Astrocyte of the cerebellum (primary cell): ENCODE measurements at regions not wholly inside any gene's neighbourhood (a gene's known extent, or its start where the extent isn't known, plus 50 kb on each side); places are given as distances from the start of the nearest gene placed in this dataset.

ENCODE experiments used
- DNase-seq: peaks from one replicate; pipeline ENCODE4 v3.0.0-alpha.2; 2011; ENCODE audit warnings: low read depth
- H3K4me3 ChIP-seq: 2 replicates; pipeline ENCODE4 v1.5.1; 2011; ENCODE audit warnings: mild to moderate bottlenecking, low read depth, low read length, moderate library complexity
- in situ Hi-C: cut with HindIII; loops from 2 replicates; pipeline ENCODE4 v1.10.0; 2017; ENCODE audit warnings: low sequenced_read_pairs
- TF ChIP-seq, protein P1 (sequence below): IDR thresholded peaks from 2 replicates; pipeline ENCODE4 v1.5.1; 2012; ENCODE audit warnings: low read length, low read depth, moderate library complexity, mild to moderate bottlenecking; ENCODE audit errors: missing control alignments

GRCh38 chrX:8927701-8928100, 106.2 kb downstream of the FAM9B start:
- DNase-seq: no peak
- in situ Hi-C loops: no loop called here
- H3K4me3 ChIP-seq: no peak overlapping the region
- TF ChIP-seq, protein P1, sequence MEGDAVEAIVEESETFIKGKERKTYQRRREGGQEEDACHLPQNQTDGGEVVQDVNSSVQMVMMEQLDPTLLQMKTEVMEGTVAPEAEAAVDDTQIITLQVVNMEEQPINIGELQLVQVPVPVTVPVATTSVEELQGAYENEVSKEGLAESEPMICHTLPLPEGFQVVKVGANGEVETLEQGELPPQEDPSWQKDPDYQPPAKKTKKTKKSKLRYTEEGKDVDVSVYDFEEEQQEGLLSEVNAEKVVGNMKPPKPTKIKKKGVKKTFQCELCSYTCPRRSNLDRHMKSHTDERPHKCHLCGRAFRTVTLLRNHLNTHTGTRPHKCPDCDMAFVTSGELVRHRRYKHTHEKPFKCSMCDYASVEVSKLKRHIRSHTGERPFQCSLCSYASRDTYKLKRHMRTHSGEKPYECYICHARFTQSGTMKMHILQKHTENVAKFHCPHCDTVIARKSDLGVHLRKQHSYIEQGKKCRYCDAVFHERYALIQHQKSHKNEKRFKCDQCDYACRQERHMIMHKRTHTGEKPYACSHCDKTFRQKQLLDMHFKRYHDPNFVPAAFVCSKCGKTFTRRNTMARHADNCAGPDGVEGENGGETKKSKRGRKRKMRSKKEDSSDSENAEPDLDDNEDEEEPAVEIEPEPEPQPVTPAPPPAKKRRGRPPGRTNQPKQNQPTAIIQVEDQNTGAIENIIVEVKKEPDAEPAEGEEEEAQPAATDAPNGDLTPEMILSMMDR: peak; percentile 1

DNA sequence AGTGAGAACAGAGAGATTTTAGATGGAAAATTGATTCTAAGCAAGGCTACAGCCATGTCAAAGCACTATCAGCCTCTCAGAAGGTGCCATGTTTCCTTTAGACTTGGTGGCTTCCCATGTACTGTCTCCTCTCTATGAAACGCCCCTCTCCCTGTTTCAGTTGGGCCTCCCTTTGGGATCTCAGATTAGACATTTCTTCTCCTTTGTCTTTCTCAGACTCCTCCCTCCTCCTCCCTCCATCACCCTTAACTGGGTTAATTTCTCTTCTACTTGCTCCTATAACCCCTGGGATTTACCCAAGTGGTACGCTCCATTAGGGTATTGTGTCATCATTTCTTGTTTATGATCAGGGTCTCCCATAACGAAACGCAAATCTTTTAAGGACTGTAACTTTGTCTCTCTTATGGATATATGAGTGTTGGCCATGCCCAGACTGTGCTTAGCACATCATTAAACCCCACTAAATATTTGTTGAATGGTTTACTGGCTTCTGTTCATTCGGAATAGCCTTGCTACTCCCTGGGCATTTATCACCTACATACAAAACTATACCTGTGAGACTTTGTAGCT, 106.8 kb downstream of the FAM9B start:
- no peak overlapping the region for H3K4me3 ChIP-seq
- in situ Hi-C loops: no loop called here
- TF ChIP-seq, protein P1: no peak
- DNase-seq: no peak

DNA sequence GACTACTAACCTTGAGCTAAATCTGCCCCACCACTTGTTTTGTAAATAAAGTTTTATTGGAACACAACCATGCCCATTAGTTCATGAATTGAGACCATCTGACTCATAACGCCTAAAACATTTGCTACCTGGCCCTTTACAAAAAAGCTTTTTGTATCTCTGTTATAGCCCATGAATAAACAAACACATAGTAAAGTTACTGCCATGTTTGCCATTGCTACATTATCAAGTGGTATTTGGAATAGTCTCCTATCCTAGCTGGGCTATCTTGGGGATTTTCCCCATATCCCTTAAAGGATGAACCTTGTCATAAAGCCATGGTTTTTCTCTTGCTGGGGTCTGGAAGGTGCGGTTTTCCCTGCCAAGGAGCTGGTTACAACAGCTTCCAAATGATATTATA, 112.3 kb downstream of the FAM9B start:
- no peak for DNase-seq
- H3K4me3 ChIP-seq: no peak overlapping the region
- in situ Hi-C loops: no loop called here
- TF ChIP-seq, protein P1: no peak

DNA sequence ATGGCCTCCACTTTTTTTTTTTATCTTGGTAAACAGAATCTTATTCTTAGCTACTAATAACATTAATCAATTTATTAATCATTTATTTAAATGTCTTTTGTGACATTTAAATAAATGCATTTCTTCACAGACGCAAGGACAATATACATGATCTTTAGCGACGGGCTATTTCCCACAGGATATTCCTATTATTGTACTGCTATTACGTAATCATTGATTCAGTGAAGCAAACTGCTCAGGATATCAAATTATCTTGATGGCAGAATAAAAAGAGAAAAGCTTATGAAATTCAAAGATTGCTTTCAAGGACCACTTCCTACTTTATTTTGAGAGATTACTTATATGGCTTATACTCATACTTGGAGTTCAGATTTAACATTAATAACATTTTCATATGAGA, 114.1 kb downstream of the FAM9B start:
- in situ Hi-C loops: no loop called here
- no peak overlapping the region for H3K4me3 ChIP-seq
- TF ChIP-seq, protein P1: no peak
- no peak for DNase-seq

DNA sequence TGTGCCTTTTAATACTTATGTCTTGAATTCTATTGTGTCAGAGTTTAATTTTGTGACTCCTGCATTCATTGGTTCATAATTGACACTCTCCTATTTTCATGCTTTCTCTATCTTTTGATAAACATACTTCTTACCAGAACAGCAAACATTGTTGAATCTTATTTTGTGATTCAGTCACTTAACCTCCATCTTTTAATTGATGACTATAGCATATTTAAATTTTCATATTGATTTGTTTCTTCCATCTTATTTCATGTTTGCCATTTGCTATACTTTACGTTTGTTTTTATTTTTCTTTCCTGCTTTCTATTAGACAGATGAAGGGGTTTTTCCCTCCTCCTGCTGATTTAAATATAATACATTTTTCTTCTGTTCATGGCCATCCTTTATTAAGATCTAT, 115.5 kb upstream of the FAM9A start:
- TF ChIP-seq, protein P1: no peak
- H3K4me3 ChIP-seq: no peak overlapping the region
- in situ Hi-C loops: no loop called here
- DNase-seq: no peak

GRCh38 chrX:8914681-8915080, 113.5 kb upstream of the FAM9A start:
- in situ Hi-C loops: no loop called here
- no peak for DNase-seq
- no peak overlapping the region for H3K4me3 ChIP-seq
- TF ChIP-seq, protein P1: no peak
